Right kidney (tissue), 1 donor: ENCODE measurements at regions not wholly inside any gene's neighbourhood (a gene's known extent, or its start where the extent isn't known, plus 50 kb on each side); places are given as distances from the start of the nearest gene placed in this dataset.

ENCODE experiments used
- DNase-seq: peaks from one replicate; pipeline ENCODE4 v3.0.0-alpha.2; 2016

- DNase-seq: no peak
These were observed 237.9 kb downstream of the SNCA start for GRCh38 chr4:89599026-89599425.

GRCh38 chr4:89598602-89599001, 238.4 kb downstream of the SNCA start:
- no peak for DNase-seq

GRCh38 chr4:89595125-89595789, 241.7 kb downstream of the SNCA start:
- no peak for DNase-seq

GRCh38 chr4:89590128-89590527, 246.8 kb downstream of the SNCA start:
- no peak for DNase-seq

- DNase-seq: no peak
These were observed 248.5 kb downstream of the SNCA start for GRCh38 chr4:89588421-89588820.

- no peak for DNase-seq
These were observed 249.6 kb downstream of the SNCA start for GRCh38 chr4:89587364-89587763.

GRCh38 chr4:89586864-89587263, 250.1 kb downstream of the SNCA start:
- no peak for DNase-seq

- DNase-seq: no peak
These were observed 250.6 kb downstream of the SNCA start for GRCh38 chr4:89586318-89586717.

GRCh38 chr4:89582756-89583505, 254.0 kb downstream of the SNCA start:
- DNase-seq: no peak

GRCh38 chr4:89579771-89580170, 257.2 kb downstream of the SNCA start:
- DNase-seq: no peak

- DNase-seq: no peak
These were observed 260.7 kb downstream of the SNCA start for GRCh38 chr4:89576246-89576645.

GRCh38 chr4:89575840-89576239, 261.1 kb downstream of the SNCA start:
- DNase-seq: no peak

GRCh38 chr4:89574176-89574575, 262.8 kb downstream of the SNCA start:
- no peak for DNase-seq

GRCh38 chr4:89573656-89574055, 263.3 kb downstream of the SNCA start:
- DNase-seq: no peak

GRCh38 chr4:89572224-89572858, 264.6 kb downstream of the SNCA start:
- DNase-seq: peak; percentile 23

GRCh38 chr4:89570931-89571330, 263.3 kb upstream of the GPRIN3 start:
- DNase-seq: no peak

GRCh38 chr4:89567936-89568335, 260.3 kb upstream of the GPRIN3 start:
- no peak for DNase-seq

- DNase-seq: no peak
These were observed 255.8 kb upstream of the GPRIN3 start for GRCh38 chr4:89563431-89563830.

GRCh38 chr4:89562746-89563145, 255.1 kb upstream of the GPRIN3 start:
- DNase-seq: no peak

GRCh38 chr4:89561048-89561447, 253.4 kb upstream of the GPRIN3 start:
- DNase-seq: no peak

GRCh38 chr4:89558147-89558546, 250.5 kb upstream of the GPRIN3 start:
- no peak for DNase-seq

- no peak for DNase-seq
These were observed 249.2 kb upstream of the GPRIN3 start for GRCh38 chr4:89556601-89557305.

GRCh38 chr4:89551191-89551590, 243.6 kb upstream of the GPRIN3 start:
- DNase-seq: no peak
